K562 (cell line): ENCODE measurements at regions not wholly inside any gene's neighbourhood (a gene's known extent, or its start where the extent isn't known, plus 50 kb on each side); places are given as distances from the start of the nearest gene placed in this dataset.

Source experiments
- ATAC-seq: fragments of 200-7000 bp; cut with Tn5 transposase; 3 replicates; pipeline ENCODE4 v1.9.1; 2020; ENCODE audit warnings: moderate library complexity
- BruUV-seq: library from RNA; stranded (reverse); fragments of 400-500 nt; replicated peaks from 2 replicates; lab custom pipeline; 2021; lab: Mats Ljungman, UMichigan
- CTCF ChIA-PET: fragments of 300-600 bp; formaldehyde crosslinking; extraction: SDS; loops from one replicate; lab custom pipeline; 2021; ENCODE audit warnings: low intra/inter-chr PET ratio; lab: Yijun Ruan, JAX
- POLR2A ChIA-PET: fragments of 300-600, 350-650 bp; sonication (Branson Sonifier 250); formaldehyde crosslinking; extraction: SDS; loops from one replicate; lab custom pipeline; 2021; ENCODE audit warnings: antibody characterized with exemption, inconsistent platforms; lab: Yijun Ruan, JAX
- DNase-seq, 4 experiments: peaks; one replicate each; pipeline versions ENCODE4 v3.0.0 to v3.0.0-alpha.2; 2011 to 2018; ENCODE audit warnings: low spot score in 3 of 4, mixed read lengths in 3 of 4; ENCODE audit errors: extremely low read depth in 1 of 4
- FAIRE-seq: peaks from 2 replicates; lab custom pipeline; 2011; peaks lifted over from hg19 to GRCh38; lab: Jason Lieb, UNC
- H2AFZ ChIP-seq: 2 replicates; pipeline ENCODE4 v1.6.0; 2011; ENCODE audit warnings: low read depth, low read length, control low read depth, inconsistent platforms
- H3K27ac ChIP-seq: fragments of 200-600 bp; 3 replicates; pipeline ENCODE4 v1.8.0; 2011; ENCODE audit warnings: low read depth, mild to moderate bottlenecking, control low read depth, inconsistent platforms, low read length, moderate library complexity, mixed read lengths; ENCODE audit errors: extremely low read depth
- H3K27me3 ChIP-seq, 2 experiments: fragments of 300-600 bp in 1 of 2; 2 replicates in 1 of 2; 3 replicates in 1 of 2; pipeline versions ENCODE4 v1.6.0 to v1.8.0; 2011; ENCODE audit warnings: inconsistent platforms in 2 of 2, low read length in 2 of 2, mild to moderate bottlenecking in 1 of 2, mixed read lengths in 1 of 2, moderate library complexity in 1 of 2; ENCODE audit not compliant: control insufficient read depth in 2 of 2, insufficient read depth in 2 of 2
- H3K36me3 ChIP-seq: fragments of 300-600 bp; 3 replicates; pipeline ENCODE4 v1.8.0; 2011; ENCODE audit warnings: mild to moderate bottlenecking, low read length, inconsistent platforms; ENCODE audit not compliant: control insufficient read depth, insufficient read depth
- H3K4me1 ChIP-seq, 2 experiments: fragments of 200-600 bp in 1 of 2; replicated peaks in 1 of 2; 2 replicates in 1 of 2; 3 replicates in 1 of 2; pipeline versions ENCODE4 v1.5.1 to v1.8.0; 2011; ENCODE audit warnings: inconsistent platforms in 2 of 2, low read length in 2 of 2, mild to moderate bottlenecking in 1 of 2, mixed read lengths in 1 of 2, moderate library complexity in 1 of 2; ENCODE audit not compliant: control insufficient read depth in 2 of 2, insufficient read depth in 2 of 2
- H3K4me2 ChIP-seq: 2 replicates; pipeline ENCODE4 v1.6.1; 2011; ENCODE audit warnings: low read length, control low read depth, inconsistent platforms, mixed read lengths; ENCODE audit not compliant: insufficient read depth
- H3K4me3 ChIP-seq: fragments of 200-600 bp; sonication (generic), shearing (Covaris generic); 2 replicates; pipeline ENCODE4 v1.5.1; 2016; ENCODE audit warnings: control low read depth, inconsistent platforms
- H3K79me2 ChIP-seq: fragments of 200-600 bp; 3 replicates; pipeline ENCODE4 v1.8.0; 2011; ENCODE audit warnings: low read length, inconsistent platforms; ENCODE audit not compliant: control insufficient read depth, insufficient read depth
- H3K9ac ChIP-seq, 2 experiments: 2 replicates each; pipeline versions ENCODE4 v1.6.0 to v1.6.1; 2011; ENCODE audit warnings: low read depth in 2 of 2, low read length in 2 of 2, control low read depth in 1 of 2, inconsistent platforms in 1 of 2, mild to moderate bottlenecking in 1 of 2, mixed read lengths in 1 of 2; ENCODE audit not compliant: insufficient read depth in 1 of 2
- H3K9me1 ChIP-seq: one replicate; pipeline ENCODE4 v1.6.0; 2011; ENCODE audit warnings: inconsistent platforms, mild to moderate bottlenecking, low read length, moderate library complexity; ENCODE audit not compliant: control insufficient read depth, insufficient read depth
- H3K9me3 ChIP-seq: replicated peaks from 2 replicates; pipeline ENCODE4 v1.5.1; 2011; ENCODE audit warnings: low read depth, low read length, inconsistent platforms; ENCODE audit not compliant: control insufficient read depth, insufficient read depth
- H4K20me1 ChIP-seq: replicated peaks from 2 replicates; pipeline ENCODE4 v1.6.1; 2011; ENCODE audit warnings: low read length, inconsistent platforms, mixed read lengths; ENCODE audit not compliant: control insufficient read depth, insufficient read depth
- BCLAF1 ChIP-seq, 2 experiments: fragments of 450-650 bp in 1 of 2; IDR thresholded peaks; 2 replicates each; pipeline ENCODE4 v1.6.1; 2011 to 2017; ENCODE audit warnings: low read depth in 2 of 2, antibody characterized with exemption in 1 of 2, borderline replicate concordance in 1 of 2, low read length in 1 of 2, mild to moderate bottlenecking in 1 of 2, mixed read lengths in 1 of 2; ENCODE audit not compliant: control insufficient read depth in 1 of 2
- GABPB1 ChIP-seq: sonication (generic); formaldehyde crosslinking; IDR thresholded peaks from 2 replicates; pipeline ENCODE4 v1.8.0; 2022; ENCODE audit warnings: mild to moderate bottlenecking, missing genetic modification reagents
- SIN3B ChIP-seq: fragments of 450-650 bp; IDR thresholded peaks from 2 replicates; pipeline ENCODE4 v1.6.1; 2017; ENCODE audit warnings: low read depth, mild to moderate bottlenecking, moderate library complexity
- U2AF2 ChIP-seq: fragments of 200-400 bp; formaldehyde crosslinking; optimal IDR thresholded peaks from 2 replicates; pipeline ENCODE3; 2017; ENCODE audit warnings: low read depth, mild to moderate bottlenecking, low read length
- ZNF3 ChIP-seq: fragments of 250-450 bp; sonication (Bioruptor Pico); IDR thresholded peaks from 2 replicates; pipeline ENCODE4 v1.5.0; 2021; ENCODE audit warnings: mild to moderate bottlenecking, moderate library complexity
- WGBS: fragments of 100-300 bp; shearing (Covaris generic); methylation state at CpG from one replicate; pipeline ENCODE4 v1.1.6; 2016; ENCODE audit warnings: low coverage, mixed read lengths; ENCODE audit not compliant: insufficient coverage; ENCODE audit errors: missing lambda C conversion rate; 5-methylcytosine and 5-hydroxymethylcytosine counted together
- in situ Hi-C: fragments of 300-500 bp; cut with MboI; formaldehyde crosslinking; loops from 4 replicates; pipeline ENCODE4 v1.15.0; 2018; ENCODE audit warnings: inconsistent platforms, mixed read lengths
- intact Hi-C: fragments of 100-400 bp; cut with micrococcal nuclease; formaldehyde crosslinking; loops from 2 replicates; pipeline ENCODE4 v1.14.2; 2022
- TF ChIP-seq, protein P1 (sequence below): sonication (generic); formaldehyde crosslinking; IDR thresholded peaks from 2 replicates; pipeline ENCODE4 v1.8.0; 2022; ENCODE audit warnings: missing genetic modification reagents, mild to moderate bottlenecking, borderline replicate concordance
- TF ChIP-seq, protein P2 (sequence below): fragments of 150-350 bp; conservative IDR thresholded peaks from 2 replicates; pipeline ENCODE4 v1.6.1; 2014; ENCODE audit warnings: low read length

- ChIA-PET POLR2A (no interaction called here), CTCF (no interaction called here)
- Histone ChIP-seq H3K4me3 (no peak overlapping the region), H2AFZ (no peak overlapping the region), H3K9ac (no peak overlapping the region), H4K20me1 (no peaks in the 10 kb centered on the region), H3K27ac (no peak overlapping the region), H3K4me1 (no peaks in the 10 kb centered on the region), H3K4me2 (no peak overlapping the region), H3K27me3 (peaks cover 0 to 5% of the 10 kb centered on the region in 2 experiments; a peak in 2 of 5 replicates), H3K79me2 (no peaks in the 10 kb centered on the region), H3K9me1 (no peaks in the 10 kb centered on the region), H3K9me3 (no peaks in the 10 kb centered on the region)
- intact Hi-C loops (no loop called here), in situ Hi-C loops (no loop called here)
- no peak for DNase-seq
- no peak for FAIRE-seq
- 3% methylated on average over 4 of the region's 4 CpGs for WGBS
- no peak for ATAC-seq
- no TSS peak for BruUV-seq
- TF ChIP-seq BCLAF1 (IDR thresholded peaks at IDR 0.05; ENCODE audit: borderline replicate concordance in 1 of 2, control insufficient read depth in 1 of 2, low read depth in 2 of 2, low read length in 1 of 2) (no peak), ZNF3 (no peak), U2AF2 (no peak), SIN3B (no peak), GABPB1 (CRISPR knock-in tag) (no peak)
- TF ChIP-seq, protein P1, sequence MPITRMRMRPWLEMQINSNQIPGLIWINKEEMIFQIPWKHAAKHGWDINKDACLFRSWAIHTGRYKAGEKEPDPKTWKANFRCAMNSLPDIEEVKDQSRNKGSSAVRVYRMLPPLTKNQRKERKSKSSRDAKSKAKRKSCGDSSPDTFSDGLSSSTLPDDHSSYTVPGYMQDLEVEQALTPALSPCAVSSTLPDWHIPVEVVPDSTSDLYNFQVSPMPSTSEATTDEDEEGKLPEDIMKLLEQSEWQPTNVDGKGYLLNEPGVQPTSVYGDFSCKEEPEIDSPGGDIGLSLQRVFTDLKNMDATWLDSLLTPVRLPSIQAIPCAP (CRISPR knock-in tag) = no peak
- TF ChIP-seq, protein P2, sequence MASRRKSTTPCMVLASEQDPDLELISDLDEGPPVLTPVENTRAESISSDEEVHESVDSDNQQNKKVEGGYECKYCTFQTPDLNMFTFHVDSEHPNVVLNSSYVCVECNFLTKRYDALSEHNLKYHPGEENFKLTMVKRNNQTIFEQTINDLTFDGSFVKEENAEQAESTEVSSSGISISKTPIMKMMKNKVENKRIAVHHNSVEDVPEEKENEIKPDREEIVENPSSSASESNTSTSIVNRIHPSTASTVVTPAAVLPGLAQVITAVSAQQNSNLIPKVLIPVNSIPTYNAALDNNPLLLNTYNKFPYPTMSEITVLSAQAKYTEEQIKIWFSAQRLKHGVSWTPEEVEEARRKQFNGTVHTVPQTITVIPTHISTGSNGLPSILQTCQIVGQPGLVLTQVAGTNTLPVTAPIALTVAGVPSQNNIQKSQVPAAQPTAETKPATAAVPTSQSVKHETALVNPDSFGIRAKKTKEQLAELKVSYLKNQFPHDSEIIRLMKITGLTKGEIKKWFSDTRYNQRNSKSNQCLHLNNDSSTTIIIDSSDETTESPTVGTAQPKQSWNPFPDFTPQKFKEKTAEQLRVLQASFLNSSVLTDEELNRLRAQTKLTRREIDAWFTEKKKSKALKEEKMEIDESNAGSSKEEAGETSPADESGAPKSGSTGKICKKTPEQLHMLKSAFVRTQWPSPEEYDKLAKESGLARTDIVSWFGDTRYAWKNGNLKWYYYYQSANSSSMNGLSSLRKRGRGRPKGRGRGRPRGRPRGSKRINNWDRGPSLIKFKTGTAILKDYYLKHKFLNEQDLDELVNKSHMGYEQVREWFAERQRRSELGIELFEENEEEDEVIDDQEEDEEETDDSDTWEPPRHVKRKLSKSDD = no peak
- TF ChIP-seq, all 486 proteins: peak for 0
- H3K36me3 ChIP-seq = no peaks in the 10 kb centered on the region
These were observed 120.1 kb upstream of the SPATA12 start for GRCh38 chr3:56940321-56940720.
